ENCODE measurements at regions not wholly inside any gene's neighbourhood (a gene's known extent, or its start where the extent isn't known, plus 50 kb on each side); places are given as distances from the start of the nearest gene placed in this dataset.

DNA sequence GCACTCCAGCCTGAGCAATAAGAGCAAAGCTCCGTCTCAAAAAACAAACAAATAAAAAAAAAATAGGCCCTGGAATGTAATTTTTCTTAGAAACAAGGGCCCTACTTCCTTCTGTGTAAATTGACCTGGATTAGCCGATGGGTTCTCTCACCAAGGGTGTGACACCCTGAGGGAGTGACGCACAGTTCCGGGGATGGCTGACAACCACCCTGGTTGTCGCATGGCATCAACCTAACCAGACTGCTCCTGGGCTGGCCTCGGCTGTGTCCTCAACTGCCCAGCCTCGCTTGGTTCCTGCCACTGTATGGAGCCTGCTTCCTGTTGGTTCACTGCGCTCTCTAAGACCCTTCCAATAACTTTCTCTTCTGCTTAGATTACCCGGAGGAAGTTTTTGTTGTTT lies 51.2 kb upstream of the SPATA31D4 start:
- Histone ChIP-seq H3K27ac (ENCODE audit: low read depth, low read length) (no peak overlapping the region), H3K4me3 (ENCODE audit: low read depth in 1 of 2, low read length in 2 of 2) (no peak overlapping the region), H3K4me1 (ENCODE audit: insufficient read depth, low read length) (no peaks in the 10 kb centered on the region)

More for the DNA sequence above, 51.2 kb upstream of the SPATA31D4 start:
- Histone ChIP-seq H3K9me3 (ENCODE audit: low read length) (no peaks in the 10 kb centered on the region), H3K9ac (ENCODE audit: low read length) (no peak overlapping the region), H3K36me3 (ENCODE audit: insufficient read depth, low read length) (no peaks in the 10 kb centered on the region), H3K27me3 (ENCODE audit: control insufficient read depth in 1 of 2, insufficient read depth in 2 of 2, low read length in 2 of 2) (no peaks in the 10 kb centered on the region)

Data from muscle layer of colon (tissue), 2 donors.